Activated T-cell treated with anti-CD3 and anti-CD28 coated beads for 24 hours (primary cell): ENCODE measurements at regions not wholly inside any gene's neighbourhood (a gene's known extent, or its start where the extent isn't known, plus 50 kb on each side); places are given as distances from the start of the nearest gene placed in this dataset.

ENCODE experiments used
- DNase-seq: peaks from one replicate; pipeline ENCODE4 v3.0.0-alpha.2; 2020; ENCODE audit warnings: low read depth

DNA sequence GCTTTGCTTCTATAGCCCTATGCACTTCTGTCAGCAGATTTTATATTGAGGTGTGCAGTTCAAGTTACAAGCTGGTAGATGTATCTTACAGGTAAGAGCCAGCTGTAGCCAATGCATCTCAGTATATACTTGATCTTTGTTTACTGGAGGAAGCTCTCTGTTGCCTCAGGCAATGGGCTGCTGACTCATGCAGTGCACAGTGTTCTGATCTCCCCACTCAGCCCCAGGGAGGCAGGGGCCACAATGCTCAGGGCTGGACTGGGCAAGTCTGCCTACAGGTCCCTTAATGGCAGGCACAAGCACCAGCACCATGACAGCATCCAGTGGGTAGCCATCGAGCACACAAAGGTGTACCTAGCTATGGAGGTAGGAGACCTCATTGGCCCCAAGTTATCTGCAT is 178.8 kb upstream of the CDH10 start:
- no peak for DNase-seq

DNA sequence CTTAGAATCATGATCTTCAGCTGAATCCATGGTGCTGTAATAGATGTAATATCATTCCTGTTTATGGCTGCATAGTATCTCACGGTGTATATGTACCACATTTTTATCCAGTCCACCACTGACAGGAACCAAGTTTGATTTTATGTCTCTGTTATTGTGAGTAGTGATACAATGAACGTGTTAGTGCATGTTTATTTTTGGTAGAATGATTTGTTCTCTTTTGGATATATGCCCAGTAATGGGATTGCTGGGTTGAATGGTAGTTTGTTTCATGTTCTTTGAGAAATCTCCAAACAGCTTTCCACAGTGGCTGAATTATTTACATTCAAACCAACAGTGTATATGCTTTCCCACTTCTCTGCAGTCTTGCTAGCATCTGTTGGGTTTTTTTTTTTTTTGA is 175.1 kb upstream of the CDH10 start:
- no peak for DNase-seq

DNA sequence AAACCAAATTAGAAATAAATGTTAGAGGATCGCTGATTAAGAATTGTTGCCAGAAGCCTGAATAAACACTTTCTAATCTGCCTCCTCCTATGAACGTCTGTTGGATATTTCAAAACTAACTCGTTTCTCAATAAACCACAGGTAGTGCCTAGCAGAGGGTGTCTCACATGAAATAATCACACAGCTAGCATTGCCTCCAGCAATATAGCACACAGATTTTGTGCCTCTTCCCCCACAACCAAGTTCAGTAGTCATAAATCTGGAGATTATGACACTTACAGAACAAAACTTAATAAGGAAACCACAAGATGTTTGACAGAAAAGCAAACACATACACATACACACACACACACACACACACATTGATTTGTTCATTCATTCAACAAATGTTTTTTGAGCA is 173.2 kb upstream of the CDH10 start:
- no peak for DNase-seq

DNA sequence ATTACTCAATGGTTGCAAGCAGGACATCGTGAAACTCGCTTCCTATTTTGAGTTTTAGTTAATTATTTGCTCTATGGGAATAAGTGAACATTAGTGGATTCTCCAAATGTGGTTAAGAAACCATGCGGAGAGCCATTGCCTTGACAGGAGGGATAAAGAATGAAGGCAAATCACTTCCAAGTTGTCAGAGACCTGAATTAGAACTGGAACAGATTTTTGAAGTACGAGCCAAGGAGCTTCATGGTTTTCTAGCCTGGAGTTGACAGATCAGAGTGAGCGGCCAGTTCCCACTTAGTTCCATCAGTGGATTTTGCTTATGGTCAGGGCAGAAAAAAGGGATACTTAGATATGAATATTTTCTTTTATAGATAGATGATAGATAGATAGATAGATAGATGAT is 171.4 kb upstream of the CDH10 start:
- DNase-seq = no peak

DNA sequence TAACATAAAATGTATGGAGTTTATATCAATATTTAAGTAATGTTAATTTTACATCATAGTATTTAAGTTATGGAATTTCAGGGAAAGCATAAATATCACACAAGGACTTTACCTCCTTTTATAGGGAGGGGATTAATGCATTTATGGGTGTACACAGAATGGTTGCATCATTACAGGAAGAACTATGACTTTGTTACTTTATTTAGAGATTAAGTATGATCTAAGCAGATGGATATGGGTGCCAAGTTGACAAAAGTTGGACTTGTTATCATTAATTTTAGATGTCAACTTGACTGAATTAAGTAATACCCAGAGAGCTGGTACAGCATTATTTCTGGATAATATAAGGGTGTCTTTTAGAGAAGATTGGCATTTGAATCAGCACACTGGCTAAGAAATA is 160.5 kb upstream of the CDH10 start:
- DNase-seq = no peak

DNA sequence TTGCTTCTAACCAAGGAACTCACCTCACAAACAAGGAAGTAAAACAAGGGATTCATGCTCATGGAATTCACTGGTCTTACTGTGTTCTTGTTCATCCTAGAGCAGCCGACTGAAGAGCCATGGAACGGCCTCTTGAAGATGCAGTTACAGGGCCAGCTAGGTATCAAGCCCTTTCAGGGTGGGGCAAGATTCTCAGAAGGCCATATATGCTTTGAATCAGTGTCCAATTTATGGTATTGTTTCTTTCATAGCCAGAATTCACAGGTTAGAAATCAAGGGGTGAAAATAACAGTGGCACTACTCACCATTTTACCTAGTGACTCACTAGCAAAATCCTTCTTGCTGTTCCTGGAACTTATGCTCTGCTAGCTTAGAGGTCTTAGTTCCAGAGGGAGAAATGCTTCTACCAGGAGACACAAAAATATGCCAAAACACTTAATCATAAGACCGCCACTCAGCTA is 159.5 kb upstream of the CDH10 start:
- DNase-seq = no peak

DNA sequence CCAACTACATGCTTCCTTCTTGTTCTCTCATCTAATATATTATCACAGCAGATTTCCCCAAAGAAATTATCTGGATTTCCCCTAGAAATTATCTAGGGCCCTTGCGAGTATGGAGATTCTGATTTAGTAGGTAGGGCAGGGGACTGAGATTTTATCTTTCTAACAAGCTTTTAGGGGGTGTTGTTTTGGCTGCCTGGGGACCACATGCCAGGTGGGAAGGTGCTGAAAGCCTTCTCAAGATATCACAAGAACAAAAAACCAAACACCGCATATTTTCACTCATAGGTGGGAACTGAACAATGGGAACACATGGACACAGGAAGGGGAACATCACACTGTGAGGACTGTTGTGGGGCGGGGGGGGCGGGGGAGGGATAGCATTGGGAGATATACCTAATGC is 146.5 kb upstream of the CDH10 start:
- DNase-seq = no peak

DNA sequence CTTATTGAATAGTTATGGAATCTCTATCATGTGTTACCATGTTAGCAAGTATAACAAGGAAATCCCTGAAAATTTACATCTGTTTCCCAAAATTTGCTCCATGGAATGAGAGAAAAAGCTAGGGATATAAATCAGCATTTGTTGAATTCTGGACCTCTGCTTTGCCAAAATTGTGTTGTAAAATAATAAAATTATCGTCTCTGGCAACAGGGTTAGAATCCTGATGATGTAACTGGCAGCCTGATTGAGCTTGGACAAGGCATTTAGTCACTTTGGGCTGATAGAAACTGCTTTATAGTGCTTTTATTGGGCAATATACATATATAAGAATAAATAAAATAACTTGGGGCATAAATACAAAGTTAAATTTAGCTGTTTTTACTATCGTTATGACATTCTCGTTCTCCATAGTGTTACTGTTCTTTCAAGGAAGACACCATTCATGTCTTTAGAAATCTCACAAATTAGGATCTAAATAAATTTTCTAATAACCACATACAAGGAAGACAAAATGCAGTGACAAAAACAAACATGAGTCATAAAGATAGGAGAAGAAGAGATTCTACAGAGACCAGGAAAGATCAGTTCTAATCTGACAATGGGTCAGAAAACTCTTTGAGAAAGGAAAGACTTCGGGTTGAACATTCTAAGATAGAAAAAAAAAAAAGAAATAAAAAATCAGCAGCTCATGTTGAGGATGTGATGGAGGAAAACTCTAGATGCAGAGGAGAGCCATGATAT is 145.0 kb upstream of the CDH10 start:
- no peak for DNase-seq

DNA sequence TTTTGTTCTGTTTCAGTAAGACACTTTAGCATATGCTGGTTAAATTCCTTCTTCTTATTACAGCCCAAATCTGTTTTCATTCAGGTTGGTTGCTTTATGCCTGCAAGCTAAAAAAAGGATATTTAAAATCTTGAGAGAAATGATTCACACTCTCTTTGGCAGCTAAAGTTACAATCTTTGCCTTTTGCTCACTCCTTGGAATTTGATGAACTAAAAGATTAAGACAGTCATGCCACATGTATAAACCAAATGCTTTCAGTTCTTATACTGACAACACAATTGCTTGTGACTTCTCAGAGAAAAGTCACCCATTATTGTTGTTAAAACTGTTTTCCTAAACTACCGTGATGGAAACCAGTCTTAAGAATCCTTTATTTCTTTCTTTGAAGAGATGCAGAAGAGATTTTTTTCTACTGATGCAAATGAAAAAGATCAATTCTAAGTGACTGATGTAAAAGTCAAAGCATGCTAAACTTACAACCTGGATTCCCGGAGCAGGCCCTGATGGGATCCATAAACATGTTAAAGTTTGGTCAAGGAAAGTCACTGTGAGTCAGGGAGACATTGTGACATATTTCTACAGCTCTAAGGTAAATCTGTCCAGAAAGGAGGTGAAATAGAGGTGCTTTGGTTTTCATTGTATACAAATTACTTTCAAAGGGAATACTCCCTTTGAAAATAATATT is 144.2 kb upstream of the CDH10 start:
- no peak for DNase-seq

DNA sequence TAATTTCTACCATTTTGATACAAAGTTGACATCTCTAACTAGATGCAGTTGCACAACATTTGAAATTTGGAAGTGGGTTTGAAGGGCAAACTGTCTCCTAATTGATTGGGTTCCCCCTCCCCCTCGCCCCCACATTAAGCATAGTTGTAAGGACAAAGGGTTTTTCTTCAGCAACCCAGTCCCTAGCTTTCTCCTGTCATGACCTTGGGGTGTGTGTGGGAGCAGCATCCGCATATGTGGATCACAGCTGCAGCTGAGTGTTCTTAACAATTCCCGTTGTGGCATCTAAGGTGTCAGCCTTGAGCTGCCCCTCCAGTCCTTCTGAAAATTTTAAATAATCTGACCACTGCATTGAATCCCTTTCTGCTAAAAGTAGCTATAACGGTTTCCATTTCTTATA is 141.3 kb upstream of the CDH10 start:
- DNase-seq = no peak

DNA sequence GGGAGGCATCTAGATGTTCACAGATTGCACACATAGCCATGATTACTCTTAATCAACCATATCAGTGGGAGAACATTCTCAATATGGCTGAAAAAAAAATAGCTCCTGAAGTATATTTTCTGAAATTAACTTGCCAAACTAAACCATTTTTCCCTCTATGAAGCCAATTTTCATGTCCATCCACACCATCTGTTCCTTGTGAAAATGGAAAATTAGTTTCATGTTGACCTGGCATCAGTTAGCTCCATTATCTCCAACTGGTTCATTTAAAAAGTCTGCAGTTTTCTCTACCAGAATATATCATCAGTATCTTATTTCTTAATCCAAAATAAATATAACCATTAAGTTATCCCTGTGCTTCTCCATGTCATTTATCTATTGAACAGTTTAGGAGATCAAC is 138.8 kb upstream of the CDH10 start:
- DNase-seq = no peak

DNA sequence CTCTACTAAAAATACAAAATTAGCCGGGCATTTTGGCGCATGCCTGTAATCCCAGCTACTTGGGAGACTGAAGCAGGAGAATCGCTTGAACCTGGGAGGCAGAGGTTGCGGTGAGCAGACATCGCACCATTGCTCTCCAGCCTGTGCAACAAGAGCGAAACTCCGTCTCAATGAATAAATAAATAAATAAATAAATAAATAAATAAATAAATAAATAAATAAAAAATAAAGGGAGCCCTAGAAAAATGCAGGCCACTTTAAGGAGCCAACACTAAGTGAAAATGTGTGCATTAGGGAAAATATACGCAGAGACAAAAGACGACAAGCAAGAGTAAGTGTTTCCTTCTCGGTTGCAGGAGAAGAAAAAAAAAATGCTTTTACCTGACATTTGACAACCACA is 132.6 kb upstream of the CDH10 start:
- DNase-seq = no peak

DNA sequence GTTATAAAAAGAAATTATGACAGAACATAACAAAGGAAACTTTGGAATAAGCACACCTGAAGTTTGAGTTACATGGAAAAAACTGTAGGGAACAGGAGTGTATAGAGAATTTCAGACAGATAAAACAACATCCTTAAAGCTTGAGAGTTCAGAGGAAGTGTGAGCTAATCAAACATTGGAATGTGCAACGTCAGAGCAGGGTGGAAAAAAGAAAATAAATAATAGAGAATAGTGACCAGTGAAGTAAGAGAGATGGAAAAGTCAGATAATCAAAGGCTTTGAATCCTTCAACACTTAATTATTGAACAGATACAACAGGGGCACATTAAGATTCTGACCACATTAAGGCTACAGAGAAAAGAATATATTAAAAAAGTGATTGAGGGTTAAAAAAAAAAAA is 128.5 kb upstream of the CDH10 start:
- no peak for DNase-seq

DNA sequence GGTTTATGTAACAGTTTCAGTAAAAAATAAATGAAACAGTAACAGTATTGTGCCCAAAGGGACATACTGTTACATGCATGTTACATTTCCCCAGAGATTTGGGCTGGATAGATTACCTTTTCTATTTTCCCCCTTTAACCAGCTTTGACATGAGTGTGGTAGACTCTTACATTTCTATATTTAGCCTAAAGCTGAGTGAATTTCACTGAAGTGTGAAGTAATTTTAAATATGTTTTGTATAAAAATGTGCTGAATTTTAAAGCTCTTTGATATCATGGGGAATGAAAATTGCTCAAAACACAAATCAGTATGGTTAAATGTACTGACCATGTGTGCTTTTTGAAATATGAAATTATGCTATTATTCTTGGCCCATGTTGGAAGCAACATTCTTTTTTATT is 122.3 kb upstream of the CDH10 start:
- DNase-seq = no peak

DNA sequence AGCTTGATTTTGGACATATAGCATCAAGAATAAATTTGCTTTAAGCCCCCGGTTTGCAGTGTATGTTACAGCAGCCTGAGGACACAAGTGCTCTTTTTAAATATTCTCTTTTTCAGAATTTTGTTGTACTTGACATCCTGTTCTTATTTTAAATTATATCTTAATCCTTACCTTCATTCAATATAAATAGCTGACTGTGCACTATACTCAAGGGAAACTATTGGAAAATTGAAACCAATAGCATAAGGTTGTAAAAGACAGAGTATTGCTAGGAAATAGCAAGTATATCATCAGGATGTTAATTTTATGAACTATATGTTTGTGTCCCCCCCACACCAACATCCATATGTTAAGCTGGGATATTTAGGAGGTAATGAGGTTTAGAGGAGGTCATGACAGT is 120.4 kb upstream of the CDH10 start:
- DNase-seq = no peak

DNA sequence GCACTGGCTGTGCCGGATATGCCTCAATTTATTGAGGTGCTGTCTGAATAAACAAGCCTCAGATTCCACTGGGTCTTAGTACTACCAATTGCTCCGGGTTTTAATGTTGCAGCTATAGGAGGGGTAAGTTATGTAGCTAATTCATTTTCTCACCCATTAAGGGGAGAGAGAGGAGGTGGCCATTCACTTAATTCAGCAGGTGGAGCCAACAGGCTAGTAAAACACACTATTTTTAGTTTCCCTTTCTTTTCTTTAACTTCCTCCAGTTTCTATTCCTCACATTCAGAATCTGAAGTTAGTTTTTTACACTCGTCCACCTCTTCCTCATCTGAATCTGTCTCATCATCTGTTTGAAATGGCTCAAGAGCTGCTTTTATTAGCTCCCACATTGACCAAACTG is 105.6 kb upstream of the CDH10 start:
- no peak for DNase-seq

DNA sequence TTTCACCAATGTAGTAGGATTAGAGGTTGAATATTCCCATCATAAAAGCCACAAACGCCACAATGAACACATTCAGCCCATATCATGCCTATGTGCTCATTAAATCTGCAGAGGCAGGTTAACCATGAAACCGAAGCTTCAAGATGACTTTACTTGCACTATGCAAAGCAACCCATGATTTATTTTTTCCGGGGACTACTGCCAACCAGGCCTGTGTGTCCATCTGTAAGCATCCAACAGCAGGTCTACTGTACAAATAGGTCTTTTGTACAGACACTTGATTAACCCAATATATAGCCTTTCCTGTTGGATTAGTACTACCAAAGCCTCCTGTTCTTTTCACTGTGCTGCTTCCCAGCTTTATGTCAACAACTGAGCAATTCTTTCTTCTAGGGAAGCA is 104.9 kb upstream of the CDH10 start:
- no peak for DNase-seq

DNA sequence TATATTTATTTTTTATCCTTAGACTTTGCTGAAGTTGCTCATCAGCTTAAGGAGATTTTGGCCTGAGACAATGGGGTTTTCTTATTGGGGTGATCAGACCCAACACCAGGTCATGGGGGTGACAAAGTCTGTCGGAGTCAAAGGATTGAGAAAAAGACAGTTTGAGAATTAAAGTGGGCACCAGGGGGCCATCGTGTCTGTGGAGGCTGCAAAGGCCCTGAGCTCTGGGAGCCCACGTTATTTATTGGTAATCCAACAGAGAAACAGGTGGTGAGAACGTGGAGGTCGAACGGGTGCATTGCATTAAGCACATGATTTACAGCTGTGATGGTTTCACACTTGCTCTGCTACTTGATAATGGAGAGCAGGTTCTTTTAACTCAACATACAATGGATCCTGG is 102.5 kb upstream of the CDH10 start:
- no peak for DNase-seq

DNA sequence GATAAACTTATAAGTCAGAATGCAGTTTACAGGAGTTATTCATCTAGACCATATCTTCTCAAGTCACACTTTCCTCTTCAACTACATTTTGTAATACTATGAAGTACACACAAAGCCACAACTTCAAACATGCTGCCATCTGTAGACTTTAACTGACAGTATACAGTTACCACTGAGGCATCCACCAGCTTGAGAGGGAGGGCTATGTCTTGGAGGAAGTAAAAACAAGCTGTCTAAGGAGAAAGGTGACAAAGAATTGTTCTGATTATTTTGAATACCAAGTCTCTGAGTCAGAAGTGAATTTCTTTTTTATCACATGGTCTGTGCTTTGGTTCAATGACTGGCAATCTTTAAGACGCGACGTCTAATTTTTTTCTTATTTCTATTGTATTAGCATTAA is 97.6 kb upstream of the CDH10 start:
- DNase-seq = no peak

DNA sequence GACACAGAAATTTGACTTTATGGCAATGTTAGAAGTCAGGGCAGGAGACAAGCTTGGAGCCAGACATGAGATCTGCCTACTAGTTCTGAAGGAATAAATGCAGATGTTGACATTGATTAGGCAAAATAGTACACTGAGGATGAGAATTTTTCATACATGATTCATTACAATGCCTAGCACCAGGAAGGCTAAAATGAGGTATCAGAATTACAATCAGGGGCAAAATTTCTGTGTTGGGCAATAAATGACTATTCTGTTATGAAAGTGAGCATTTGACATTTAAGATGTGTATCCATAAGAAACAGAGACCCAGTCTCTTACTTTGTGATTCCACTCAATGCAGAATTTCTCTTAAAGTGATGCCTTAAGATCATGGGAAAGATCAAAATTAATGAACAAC is 92.4 kb upstream of the CDH10 start:
- DNase-seq = no peak

DNA sequence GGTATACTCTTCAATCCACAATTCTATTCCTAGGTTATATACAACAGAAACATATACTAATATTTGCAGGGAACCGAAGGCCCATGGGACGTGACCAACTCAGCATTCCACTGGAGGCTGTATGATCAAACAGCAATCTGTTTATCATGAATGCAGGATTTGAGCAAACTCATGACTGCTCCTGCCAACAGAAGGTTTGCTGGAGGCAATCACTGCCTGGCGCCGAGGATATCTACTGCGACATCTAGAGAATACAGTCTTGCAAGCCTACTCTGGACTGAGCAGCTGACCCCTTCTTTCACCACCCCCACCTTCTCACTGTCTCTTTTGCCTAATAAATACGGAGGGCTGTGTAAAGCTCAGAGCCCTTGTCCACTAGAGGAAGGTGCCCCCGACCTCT is 90.5 kb upstream of the CDH10 start:
- DNase-seq = no peak

DNA sequence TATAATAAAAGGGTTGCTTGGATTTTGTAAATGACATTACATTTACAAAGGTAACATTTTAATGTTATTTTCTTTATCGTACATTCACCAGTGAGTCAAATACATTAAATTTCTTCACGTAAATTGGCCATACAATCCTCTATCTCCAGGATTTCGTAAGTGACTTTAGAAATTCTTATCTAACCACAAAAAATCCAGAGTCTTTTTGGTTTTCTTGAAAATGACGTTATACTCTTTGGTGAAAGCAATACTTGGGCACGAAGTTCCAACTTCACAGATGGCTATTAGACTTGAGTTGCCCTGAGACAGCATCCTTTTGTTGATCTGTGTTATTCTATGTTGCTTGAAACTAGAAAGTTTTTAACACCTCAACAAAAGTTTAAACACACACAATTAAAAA is 87.4 kb upstream of the CDH10 start:
- DNase-seq = no peak

DNA sequence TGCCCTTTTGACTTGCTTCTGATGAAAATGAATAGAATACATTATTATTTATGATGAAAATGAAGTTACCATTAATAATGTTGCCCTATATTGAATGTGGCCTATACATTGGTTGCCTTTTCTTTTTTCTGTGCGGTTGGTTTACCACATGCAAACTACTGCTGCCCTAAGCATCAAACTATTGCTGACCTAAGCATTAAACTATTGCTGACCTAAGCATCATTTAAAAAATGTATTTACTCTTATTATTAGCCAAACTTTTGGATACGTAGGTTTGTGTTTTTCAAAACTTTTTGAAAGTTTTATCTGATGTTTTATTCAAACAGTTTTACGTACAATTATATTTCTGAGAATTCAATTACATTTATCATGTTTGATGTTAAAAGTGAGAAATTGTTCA is 76.0 kb upstream of the CDH10 start:
- no peak for DNase-seq

DNA sequence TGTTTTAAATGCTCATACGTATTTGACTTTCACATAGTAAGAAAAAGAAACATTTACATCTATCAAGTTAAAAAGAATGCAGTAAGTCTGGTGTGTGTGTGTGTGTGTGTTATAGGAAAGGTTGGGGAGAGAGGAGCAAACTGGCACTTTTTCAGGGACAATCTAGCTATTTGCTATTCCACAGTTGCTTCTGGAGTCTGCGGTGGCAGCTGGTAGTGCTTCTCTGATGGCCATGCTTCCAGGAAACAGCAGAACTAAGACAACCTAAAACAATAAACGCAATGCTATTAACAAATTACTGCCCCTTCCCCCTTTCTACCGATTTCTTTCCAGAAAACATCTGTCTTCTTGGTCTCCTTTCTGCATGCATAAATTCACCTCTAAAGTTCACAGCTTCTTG is 70.0 kb upstream of the CDH10 start:
- no peak for DNase-seq
